GM12875 (cell line): ENCODE measurements at regions not wholly inside any gene's neighbourhood (a gene's known extent, or its start where the extent isn't known, plus 50 kb on each side); places are given as distances from the start of the nearest gene placed in this dataset.

ENCODE experiments used
- H3K4me3 ChIP-seq: one replicate; pipeline ENCODE4 v1.5.1; 2011; ENCODE audit warnings: low read depth, low read length, control low read depth
- CTCF ChIP-seq: IDR thresholded peaks from 2 replicates; pipeline ENCODE4 v1.5.1; 2011; ENCODE audit warnings: low read depth, mild to moderate bottlenecking, control low read depth, inconsistent platforms, low read length, moderate library complexity, borderline replicate concordance; ENCODE audit not compliant: insufficient read depth

- TF ChIP-seq CTCF: no peak
- no peak overlapping the region for H3K4me3 ChIP-seq
Measured at GRCh38 chr10:124346831-124347230, 71.9 kb downstream of the OAT start.

GRCh38 chr10:124345521-124345920, 73.2 kb downstream of the OAT start:
- no peak for TF ChIP-seq CTCF

GRCh38 chr10:124344931-124345330, 73.8 kb downstream of the OAT start:
- no peak overlapping the region for H3K4me3 ChIP-seq
- TF ChIP-seq CTCF: no peak

More at GRCh38 chr10:124345521-124345920, 73.2 kb downstream of the OAT start:
- H3K4me3 ChIP-seq: no peak overlapping the region

- H3K4me3 ChIP-seq: no peak overlapping the region
- no peak for TF ChIP-seq CTCF
Measured at GRCh38 chr10:124344266-124344590, 74.5 kb downstream of the OAT start.

- H3K4me3 ChIP-seq: no peak overlapping the region
- no peak for TF ChIP-seq CTCF
Measured at GRCh38 chr10:124343351-124344265, 75.1 kb downstream of the OAT start.

GRCh38 chr10:124342821-124343170, 75.9 kb downstream of the OAT start:
- H3K4me3 ChIP-seq: no peak overlapping the region
- no peak for TF ChIP-seq CTCF

GRCh38 chr10:124342136-124342820, 76.4 kb downstream of the OAT start:
- TF ChIP-seq CTCF: no peak
- H3K4me3 ChIP-seq: no peak overlapping the region
